Activated naive CD4-positive, alpha-beta T cell treated with Interleukin-2 at 50 U/mL for 16 hours (primary cell): ENCODE measurements at regions not wholly inside any gene's neighbourhood (a gene's known extent, or its start where the extent isn't known, plus 50 kb on each side); places are given as distances from the start of the nearest gene placed in this dataset.
"Not testable (repeated sequence)": the region's sequence is repeated elsewhere in the genome, so short reads cannot be mapped to it uniquely, and the experiment has no call there.

Source experiments
- DNase-seq: peaks from one replicate; pipeline ENCODE4 v3.0.0-alpha.2; 2020

DNA sequence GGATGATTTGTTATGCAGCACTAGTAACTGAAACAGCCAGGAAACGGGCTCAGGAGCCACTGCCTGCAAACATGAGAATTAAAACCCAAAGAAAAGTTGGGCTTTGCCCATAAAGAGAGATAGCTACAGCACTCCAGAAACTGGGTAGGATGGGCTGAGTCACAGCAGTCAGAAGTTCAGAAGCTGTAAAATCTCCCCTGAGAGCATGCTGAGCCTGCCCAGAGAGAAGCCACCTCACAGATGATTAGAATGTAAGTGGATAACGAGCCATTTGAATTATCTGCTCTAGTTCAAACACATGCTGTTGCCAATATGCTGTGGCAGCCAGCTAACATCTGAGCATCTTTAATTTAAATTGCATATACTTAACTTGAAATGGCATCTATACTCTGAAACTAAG is 388.1 kb upstream of the ACVR2A start:
- no peak for DNase-seq

DNA sequence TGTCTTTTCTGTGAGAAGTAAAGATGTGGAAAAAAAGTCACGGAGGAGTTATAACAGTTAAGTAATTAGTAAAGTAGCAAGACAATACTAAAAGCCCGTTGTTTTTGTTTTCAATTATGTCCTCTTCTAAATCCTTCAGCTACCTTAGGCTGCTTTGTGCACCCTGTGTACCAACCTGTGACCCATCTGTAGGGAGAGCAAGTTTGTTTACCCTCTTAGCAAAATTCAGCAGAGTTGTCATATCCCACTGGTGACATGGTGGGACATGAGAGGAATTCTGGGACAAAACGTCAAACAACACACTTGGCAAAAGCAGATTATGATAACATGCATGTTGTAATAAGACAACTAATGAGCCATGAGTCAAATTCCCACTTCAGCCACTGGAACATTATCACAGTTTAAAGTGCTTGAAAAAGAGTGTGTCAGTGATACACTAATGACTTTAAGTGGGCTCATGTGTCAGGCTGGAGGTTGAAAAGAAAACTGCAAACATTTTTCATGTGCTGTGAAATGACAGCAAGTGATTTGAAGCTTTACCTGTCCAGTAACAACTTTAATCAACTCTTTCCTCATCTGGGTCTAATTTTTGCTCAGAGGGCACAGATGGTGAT is 392.8 kb upstream of the ACVR2A start:
- DNase-seq, result no peak

DNA sequence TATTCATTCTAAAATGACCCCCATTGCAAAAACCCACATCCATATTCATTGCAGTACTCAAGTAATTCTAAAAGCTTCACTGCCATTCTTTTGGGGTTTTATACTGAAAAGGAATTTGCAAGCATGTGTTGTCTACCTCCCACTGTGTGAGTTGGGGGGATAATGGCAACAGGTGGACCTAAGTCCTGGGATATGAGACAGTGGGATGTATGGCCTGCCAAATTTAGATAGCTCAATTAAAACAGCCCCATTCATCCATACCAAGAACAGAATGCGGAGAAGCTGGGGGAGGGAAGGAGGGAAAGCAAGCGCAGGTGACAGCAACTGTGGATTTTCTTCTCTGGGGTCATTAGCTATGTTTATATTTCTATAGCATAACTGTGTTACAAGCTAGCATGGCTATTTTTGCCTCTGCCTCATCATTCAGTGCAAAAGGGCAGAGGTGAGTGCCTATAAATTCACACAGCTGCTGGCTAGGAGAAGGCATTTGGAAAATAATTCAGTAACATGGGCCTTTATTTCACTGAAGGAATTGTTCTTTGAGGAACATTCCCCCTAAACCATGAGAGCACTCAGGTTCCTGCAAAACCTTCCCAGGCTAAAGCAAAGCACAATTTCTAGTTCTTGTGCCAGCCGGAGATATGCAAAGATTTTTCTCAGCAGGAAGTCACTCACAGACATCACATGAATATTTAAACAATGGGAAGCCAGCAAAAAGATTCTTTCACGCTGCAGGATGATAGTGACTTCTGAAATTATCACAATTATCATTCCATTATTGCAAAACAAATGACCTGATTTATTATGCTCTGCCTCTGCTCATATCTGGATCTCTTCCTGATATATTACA is 393.9 kb upstream of the ACVR2A start:
- no peak for DNase-seq

DNA sequence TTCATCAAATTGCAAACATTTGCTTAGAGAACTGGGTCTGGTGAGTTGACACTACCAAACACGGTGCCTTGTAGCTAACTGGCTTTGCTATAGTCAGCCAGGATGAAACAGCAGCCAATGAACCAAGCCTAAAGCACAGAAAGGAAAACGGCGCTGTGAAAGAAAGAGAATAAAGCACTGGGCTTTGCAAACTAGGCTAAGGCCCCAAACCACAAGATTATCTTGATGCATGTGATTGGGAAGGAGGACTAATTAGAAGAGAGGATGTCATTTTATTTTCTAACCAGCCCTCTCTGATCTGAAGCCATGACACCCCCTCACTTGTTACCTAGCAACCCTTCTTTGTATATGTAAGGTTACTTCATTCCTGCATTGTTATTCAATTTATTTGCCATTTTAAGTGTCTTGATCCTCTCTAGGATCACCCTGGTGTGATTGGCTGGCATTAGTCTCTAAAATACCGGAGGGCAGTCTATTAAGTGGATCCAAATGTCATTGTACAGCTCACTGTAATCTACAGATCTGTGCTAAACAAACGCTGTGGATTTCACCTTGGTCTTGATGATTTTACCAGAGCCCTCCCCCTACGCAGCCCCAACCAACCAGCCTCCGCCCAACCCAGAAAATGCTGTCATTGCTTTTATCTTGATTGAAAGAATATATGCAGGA is 395.4 kb upstream of the ACVR2A start:
- peak; percentile 50 for DNase-seq

DNA sequence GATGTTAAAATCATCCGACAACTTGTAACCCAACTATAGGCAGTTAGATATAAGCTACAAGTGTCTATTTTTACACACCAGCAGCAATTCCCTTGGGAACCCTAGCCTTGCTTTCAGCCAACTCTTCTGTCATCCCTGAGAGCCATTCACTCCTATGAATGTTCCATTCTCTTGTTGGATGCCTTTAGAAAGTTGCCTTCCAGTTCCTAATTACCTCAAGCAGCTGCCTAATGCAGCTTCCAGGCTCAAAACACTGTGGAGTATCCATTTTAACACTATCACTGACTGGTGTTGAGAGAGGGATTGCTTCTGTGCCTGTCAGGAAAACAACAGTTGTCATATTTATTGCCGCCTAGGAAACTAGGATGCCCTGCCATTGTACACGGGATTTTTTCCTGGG is 402.0 kb upstream of the ACVR2A start:
- no peak for DNase-seq

DNA sequence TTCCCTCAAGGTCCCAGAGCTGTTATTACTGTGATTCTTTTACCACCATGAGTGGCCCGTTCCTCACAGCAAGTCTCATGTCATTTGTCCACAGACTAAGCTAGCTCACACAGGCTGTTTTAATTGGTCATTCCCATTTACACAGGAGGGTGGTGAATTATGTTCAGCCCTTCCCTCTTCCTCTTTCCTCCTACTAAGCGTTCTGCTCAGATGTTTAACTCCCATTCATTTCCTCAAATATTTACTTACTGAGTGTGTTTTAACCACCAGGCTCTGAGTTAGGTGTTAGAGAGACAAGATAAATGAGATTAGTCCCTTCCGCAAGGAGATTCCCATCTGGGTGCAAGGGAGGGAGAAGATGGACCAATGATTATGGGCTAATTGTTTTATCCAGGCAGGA is 403.6 kb upstream of the ACVR2A start:
- DNase-seq, result no peak

DNA sequence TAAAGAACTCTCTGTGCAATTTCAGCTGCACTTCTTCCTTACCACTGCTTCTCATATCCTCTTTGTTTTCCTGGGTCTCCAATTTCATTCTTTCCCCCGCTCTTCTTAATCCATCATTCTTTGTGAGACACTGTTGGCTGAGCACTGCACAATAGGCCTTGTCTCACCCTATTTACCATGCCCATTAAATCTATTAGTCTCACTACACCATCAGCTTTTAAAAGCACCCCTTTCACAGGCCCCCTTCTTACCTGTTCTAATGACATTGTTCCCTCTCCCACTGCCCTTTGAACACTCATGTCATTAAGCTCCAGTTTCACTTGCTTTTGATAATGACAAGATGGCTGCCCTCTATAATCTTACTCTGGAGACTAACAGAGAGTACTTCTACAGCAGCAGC is 404.1 kb upstream of the ACVR2A start:
- DNase-seq, result no peak

DNA sequence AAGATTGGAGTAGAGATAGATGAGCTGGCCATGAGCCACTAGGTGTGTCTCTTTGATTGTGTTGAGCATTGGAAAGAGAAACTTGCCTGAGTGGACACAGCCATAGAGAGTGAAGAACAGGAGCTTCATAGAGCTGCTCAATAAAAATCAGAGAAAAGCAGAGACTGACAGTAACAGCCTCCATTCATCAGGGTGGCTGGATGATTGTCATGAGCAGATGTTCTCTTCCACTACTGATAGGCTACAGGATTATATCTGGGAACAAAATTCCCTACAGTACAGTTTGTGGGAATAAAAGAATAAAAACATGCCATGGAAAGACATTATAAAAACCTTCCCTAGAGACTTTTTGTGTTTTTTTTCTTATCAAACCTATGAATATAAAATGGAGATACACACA is 404.8 kb upstream of the ACVR2A start:
- DNase-seq, result no peak

DNA sequence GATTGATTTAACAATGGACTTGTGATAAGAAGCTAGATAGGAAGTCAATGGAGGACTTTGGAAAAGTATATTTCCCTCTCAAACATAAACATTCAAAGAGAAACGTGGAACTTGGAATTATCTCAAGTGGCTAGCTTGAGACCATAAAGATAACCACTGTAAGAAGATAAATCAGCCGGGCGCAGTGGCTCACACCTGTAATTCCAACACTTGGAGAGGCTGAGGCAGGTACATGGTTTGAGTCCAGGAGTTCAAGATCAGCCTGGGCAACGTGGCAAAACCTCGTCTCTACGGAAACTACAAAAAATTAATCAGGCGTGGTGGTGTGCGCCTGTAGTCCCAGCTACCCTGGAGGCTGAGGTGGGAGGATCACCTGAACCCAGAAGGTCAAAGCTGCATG is 405.9 kb upstream of the ACVR2A start:
- no peak for DNase-seq

DNA sequence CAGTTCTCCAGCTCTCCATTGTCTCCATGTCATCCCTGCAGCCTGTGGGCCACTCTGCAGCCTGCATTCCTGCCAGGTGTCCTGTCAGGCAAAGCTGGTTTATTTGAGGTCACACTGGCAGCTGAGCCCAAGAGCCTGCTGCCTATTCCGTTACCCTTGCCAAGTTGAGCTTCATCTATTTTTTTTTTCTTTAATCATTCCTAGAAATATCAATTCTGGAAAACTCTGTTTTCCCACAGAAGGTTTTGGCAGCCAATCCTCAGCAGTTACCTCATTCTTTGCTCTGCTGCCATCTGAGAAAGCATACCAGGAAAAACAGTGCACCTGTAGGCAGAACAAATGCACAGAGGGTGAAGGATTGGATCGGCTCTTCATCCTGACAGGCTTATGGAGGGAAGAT is 411.0 kb upstream of the ACVR2A start:
- DNase-seq, result no peak

DNA sequence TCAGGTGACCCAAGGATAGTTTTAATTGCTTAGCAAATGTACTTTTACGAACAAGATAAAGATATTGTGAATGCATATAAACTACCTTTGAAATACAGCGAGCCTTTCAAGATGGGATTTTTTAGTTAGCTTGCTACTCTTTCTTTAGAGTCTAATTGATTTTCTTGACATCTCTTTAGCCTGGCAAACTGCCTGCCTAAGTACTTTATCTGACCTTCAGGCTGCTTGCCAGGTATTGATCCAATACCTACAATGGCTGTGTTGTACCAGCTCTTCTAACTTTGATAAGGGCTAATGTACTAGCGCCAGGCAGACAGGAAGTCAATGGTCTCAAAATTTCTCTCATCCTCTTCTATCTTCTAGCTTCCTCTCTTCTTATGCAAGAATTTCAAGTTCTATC is 414.4 kb upstream of the ACVR2A start:
- no peak for DNase-seq

DNA sequence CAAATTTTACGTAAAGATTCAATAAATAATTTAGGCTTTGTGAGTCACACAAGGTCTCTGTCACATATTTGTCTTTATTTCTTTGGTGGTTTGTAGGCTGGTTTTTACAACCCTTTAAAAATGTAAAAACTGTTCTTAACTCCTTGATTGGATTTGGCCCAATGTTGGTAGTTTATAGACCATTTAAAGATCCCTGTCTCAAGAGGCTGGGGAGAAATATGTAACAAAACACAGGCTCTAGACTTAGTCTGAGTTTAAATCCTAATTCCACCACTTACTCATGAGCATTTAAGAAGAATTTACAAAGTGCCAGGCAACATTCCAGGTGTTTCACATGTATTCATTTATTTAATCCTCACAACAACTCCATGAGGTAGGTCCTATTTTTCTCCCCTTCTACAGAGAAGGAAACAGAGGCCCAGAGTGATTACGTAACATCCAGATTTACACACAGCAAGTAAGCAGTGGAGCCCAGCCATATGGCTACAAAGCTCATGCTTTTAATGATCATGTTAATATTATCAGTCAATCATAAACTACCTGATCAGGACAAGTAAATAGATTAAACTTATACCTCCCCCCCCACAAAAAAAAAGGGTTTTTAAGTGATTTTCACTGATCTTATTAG is 416.6 kb upstream of the ACVR2A start:
- no peak for DNase-seq

DNA sequence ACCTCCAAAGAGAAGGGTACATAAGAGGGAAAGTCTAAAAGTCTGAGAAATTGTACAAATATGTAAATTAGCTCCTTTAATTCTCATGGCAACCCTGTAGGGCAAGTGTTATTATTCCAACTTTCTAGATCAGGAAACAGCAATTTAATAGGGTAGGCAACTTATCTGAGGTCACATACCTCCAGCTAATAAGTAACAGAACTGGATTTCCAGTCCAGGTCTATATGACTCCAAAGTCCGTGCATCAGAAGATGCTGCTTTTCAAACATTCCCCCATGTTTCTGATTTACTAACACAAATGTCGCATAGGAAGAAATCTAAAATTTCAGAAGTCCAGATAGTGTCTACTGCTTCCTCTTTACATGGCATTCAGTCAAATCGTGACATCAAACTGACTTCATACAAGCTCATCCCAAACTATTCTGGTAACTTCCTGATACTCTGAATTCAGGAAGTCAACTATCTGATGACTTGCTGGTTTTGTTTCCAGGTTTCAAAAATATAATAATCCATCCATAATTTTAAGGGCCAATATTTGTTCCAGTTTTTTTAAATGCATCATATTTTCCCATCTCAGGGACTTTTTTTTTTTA is 419.3 kb upstream of the ACVR2A start:
- no peak for DNase-seq

DNA sequence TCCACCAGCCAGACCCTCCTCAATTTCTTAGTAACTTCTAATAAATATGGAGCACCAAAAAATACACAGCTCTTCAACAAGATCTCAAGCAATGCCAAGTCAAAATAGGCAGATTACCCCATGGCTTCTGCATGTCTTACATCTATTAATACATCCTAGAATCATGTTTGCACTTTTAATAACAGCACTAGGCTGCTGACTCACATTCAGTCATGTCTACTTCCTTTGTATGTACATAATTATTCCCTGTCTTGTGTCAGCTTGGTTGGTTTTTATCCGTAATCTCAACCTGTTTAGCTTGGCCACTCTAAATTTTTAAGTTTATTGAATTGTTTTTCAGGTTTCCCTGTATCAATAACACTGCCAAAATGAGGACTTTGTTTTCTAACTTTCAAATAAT is 420.1 kb upstream of the ACVR2A start:
- DNase-seq, result no peak

DNA sequence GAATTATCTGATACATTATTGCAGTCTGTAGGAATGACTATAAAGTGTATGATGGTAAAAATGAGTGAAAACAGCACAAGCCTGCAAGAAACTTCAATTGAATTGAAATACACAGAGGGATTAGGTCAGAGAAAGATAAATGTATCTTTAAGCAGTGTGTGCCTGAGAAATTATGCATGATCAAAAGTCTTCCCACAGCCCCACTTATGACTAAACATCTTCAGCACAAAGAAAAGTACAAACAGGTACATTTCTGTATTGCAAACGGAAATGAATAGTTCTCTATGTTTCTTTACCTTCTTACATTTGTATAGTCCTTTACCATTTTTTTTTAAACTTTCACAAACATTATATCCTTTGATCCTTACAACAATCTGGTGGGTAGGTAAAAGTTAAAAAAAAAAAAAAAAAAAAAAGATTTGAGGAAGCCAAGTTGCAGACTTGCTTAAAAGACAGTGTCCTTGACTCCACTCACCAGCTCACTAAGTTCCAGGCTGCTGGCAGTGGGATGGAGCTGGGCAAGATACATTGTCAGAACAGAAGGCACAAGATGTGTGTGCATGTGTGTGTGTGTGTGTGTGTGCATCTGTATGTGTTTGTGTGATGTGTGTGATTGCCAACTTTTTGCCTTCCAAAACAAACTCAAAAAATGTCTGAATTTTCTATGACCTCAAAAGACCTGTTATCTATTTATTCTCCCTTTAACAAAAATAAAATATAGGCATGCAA is 423.7 kb upstream of the ACVR2A start:
- DNase-seq, result no peak

DNA sequence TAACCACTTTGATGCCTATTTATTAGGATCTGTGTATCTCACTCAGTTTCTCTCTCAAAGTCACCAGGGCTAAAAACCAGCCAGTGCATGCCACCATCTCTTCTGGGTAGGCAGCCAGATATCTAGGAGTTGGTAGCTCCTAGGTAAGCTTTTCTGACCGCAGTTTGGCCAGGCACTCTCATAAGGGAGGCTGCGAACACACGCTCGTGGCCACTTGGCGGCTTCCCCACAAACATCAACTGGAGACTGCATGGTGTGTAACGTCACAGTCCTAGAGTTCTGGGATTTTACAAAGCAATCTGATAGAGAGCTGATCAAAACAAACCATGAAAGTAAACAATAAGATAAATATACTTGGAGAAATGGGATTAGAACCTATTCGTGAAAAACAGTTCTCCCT is 424.3 kb upstream of the ACVR2A start:
- no peak for DNase-seq

DNA sequence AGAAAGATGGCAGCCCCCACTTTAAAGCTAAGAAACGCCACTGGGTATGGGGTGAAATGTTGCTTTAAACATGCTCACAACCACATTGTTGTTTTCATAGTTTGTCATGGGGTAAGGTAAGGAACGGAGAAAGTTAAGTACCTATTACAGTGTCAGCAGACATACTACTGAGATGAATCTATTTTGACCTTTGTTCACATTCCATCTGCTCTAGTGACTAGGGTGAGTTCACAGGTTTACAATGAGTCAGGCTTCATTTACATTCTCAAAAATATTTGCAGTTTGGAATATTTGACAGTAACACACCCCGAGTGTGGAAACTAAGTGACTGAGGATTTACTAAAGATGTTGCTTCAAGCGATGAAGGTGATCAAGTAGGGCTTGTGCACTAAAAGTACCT is 428.7 kb upstream of the ACVR2A start:
- DNase-seq, result no peak

DNA sequence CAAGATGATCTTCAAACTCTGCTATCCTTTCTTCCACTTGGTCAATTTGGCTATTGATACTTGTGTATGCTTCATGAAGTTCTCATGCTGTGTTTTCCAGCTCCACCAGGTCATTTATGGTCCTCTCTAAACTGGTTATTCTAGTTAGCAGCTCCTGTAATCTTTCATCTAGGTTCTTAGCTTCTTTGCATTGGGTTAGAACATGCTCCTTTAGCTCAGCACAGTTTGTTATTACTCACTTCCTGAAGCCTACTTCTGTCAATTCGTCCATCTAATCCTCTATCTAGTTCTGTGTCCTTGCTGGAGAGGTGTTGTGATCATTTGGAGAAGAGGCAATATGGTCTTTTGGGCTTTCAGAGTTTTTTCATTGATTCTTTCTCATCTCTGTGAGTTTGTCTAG is 430.2 kb upstream of the ACVR2A start:
- not testable (repeated sequence) for DNase-seq

DNA sequence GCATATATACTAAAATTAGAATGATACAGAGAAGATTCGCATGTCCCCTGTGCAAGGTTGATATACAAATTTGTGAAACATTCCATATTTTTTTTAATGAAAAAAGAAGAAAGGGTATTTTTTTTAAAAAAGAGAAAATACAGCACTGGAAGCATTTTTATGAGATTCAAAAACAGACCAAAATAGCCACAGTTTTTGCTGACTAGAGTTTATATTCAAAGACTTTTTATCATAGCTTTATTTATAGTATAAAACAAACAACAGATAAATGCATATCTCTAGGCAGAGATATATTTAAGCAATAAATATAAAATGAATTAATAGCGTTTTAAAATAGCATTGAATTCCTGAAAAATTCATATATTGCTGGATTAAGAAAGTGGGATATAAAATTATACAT is 436.5 kb upstream of the ACVR2A start:
- no peak for DNase-seq

DNA sequence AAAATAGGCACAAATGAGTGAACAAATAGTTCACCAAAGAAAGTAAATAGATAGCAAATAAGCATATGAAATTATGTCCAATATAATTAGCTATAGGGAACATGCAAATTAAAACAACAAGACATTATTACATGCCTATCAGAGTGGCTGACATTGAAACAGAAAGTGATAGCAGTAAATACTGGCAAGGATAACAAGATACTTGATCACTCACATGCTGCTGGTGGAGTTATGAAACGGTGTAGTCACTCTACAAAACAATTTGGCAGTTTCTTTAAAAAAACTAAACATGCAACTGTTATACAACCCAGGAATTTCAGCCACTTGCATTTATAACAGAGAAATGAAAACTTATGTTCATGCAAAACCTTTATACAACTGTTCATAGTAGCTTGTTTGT is 439.2 kb upstream of the ACVR2A start:
- DNase-seq, result no peak

DNA sequence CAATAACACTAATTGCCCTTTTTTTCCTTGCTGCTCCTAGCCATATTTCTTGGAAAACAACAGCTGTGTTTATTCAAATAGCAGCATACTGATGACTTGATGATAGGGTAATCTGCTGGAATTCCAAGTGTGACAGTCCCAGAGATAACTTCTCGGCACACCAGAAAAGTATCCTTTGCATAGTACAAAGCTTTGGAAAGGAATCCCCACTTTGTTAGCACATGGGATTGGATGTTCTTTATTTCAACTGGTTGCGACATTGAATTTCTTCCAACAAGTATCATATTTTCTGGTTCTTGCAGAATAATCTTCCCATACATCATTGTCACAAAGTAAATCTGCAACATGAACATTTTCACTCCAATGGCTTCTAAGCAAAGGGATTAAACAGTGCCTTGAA is 445.8 kb upstream of the ACVR2A start:
- DNase-seq, result no peak

DNA sequence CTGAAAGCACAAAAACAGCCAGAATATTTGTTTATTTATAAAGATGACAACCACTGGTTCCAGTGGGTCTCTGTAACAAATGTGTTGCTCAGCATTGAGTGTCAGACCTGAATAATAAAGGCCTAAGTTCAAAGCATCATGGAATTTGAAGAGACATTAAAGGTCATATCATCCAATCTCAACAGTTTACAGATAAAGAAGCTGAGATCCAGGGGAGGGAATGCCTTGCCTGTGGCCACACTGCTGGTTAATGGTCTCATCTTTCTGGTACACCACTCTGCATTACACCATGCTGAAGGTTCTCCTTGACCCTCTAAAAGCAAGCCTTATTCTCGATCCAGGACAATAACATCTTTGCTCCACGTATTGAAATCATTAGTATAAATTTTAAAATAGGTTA is 446.5 kb upstream of the ACVR2A start:
- no peak for DNase-seq

DNA sequence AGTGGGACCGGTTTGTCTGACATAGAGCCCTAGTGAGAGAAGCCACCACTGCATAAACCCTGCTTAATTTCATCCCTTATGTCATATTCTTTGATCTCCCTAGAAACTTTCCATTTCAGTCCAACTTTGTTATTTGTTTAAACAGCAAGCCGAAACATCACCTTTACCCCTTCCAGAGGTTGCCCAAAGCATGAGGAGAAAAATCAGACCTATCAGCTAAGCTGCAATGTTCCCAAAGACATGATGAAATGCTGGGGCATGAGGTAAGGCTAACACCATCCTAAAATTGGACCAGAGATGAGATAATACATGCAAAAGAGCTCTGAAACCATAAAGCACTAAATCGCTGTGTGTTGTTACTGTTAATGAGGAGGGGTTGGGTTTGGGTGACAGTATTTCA is 447.9 kb upstream of the ACVR2A start:
- DNase-seq, result no peak
